Mammary epithelial cell (primary cell): ENCODE measurements at regions not wholly inside any gene's neighbourhood (a gene's known extent, or its start where the extent isn't known, plus 50 kb on each side); places are given as distances from the start of the nearest gene placed in this dataset.

Experiments
- CTCF ChIP-seq, 2 donors: IDR thresholded peaks in 1 of 2; conservative IDR thresholded peaks in 1 of 2; 2 replicates each; pipeline ENCODE4 v1.5.1; 2011 to 2012; ENCODE audit warnings: inconsistent platforms in 2 of 2, low read length in 2 of 2, mild to moderate bottlenecking in 2 of 2, control low read depth in 1 of 2, low read depth in 1 of 2; ENCODE audit not compliant: insufficient read depth in 1 of 2; ENCODE audit errors: extremely low read depth in 1 of 2
- EZH2 ChIP-seq: IDR thresholded peaks from 2 replicates; pipeline ENCODE4 v1.6.1; 2012; ENCODE audit warnings: low read length, inconsistent platforms, borderline replicate concordance

DNA sequence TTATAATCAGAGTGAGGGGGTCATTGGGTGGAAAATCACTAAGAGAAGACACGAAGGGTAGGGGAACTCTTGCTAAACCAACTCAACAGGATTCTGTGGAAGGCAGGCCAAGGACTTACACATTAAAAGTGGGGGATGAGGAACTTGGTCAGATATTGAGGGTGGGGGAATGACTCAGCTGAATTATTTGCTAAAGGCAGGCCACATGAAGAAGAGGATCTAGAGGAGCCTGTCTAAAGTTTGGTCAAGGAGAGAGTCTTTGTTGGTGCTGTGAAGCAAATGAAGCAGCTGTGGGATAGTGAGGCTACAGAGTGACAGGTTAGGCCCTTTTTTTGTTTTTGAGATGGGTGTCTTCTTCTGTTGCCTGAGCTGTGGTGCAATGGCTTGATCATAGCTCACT, 63.9 kb upstream of the SPRY4 start:
- TF ChIP-seq CTCF (conservative IDR thresholded peaks at IDR 0.05 in 1 of 2, IDR thresholded peaks at IDR 0.05 in 1 of 2; ENCODE audit: extremely low read depth in 1 of 2, insufficient read depth in 1 of 2, low read depth in 1 of 2, low read length in 2 of 2): no peak
- TF ChIP-seq EZH2: no peak
